GM12874 (cell line): ENCODE measurements at regions not wholly inside any gene's neighbourhood (a gene's known extent, or its start where the extent isn't known, plus 50 kb on each side); places are given as distances from the start of the nearest gene placed in this dataset.

Source experiments
- TF ChIP-seq, protein P1 (sequence below): IDR thresholded peaks from 2 replicates; pipeline ENCODE4 v1.5.1; 2011; ENCODE audit warnings: low read depth, mild to moderate bottlenecking, control low read depth, low read length, moderate library complexity; ENCODE audit not compliant: insufficient read depth

DNA sequence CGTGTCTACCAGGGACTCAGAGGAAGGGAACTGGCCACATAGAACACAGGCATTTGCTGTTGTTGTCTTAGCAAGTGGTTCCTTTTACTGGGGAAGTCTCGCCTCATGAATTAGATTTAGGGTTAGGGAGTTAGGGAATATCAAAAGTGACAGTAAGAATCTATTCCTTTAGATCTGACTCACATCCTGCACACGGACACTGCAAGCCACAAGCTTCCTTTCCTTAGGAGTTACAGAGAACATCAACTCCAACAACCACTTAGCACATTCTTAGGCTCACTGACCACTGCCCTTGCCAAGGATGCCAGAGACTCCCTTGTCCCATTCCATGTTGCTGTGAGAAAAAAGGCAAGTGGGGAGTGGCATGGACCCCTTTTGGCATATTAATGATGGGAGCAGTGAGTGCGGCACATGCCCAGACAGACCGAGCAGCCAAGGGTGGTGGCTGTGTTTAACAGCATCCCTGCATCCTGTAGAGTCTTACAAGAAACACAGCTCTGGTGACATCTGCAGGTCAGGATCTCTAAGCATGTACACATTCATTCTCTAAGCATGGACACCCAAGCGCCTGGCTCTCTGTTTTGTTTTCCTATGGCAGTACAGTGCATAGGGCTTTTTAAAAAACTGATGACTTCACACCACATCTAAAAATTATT is 745.6 kb upstream of the RAB6C start:
- TF ChIP-seq, protein P1, sequence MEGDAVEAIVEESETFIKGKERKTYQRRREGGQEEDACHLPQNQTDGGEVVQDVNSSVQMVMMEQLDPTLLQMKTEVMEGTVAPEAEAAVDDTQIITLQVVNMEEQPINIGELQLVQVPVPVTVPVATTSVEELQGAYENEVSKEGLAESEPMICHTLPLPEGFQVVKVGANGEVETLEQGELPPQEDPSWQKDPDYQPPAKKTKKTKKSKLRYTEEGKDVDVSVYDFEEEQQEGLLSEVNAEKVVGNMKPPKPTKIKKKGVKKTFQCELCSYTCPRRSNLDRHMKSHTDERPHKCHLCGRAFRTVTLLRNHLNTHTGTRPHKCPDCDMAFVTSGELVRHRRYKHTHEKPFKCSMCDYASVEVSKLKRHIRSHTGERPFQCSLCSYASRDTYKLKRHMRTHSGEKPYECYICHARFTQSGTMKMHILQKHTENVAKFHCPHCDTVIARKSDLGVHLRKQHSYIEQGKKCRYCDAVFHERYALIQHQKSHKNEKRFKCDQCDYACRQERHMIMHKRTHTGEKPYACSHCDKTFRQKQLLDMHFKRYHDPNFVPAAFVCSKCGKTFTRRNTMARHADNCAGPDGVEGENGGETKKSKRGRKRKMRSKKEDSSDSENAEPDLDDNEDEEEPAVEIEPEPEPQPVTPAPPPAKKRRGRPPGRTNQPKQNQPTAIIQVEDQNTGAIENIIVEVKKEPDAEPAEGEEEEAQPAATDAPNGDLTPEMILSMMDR: no peak

- TF ChIP-seq, protein P1: no peak
These were observed 742.9 kb upstream of the RAB6C start for GRCh38 chr2:129236601-129237000.

- TF ChIP-seq, protein P1: no peak
These were observed 741.3 kb upstream of the RAB6C start for GRCh38 chr2:129237966-129238725.

DNA sequence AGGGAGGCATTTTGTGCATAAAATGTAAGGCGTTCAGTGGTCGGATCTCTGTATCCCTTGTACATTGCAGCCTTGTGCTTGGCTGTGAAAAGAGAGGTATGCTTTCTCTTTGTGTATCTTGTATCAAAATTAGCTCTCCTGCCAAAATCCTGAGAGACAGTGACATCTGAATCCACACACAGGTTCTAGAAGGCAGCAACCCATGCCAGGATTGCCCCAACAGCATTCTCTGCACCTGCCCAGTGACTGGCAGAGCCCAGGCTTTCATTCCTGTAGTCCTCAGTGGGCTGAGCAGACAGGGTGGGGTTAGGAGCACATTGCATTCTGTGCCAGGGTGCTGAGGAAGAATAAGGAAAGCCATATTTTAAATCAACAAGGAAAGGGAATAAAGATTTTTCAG is 740.3 kb upstream of the RAB6C start:
- TF ChIP-seq, protein P1: no peak

- TF ChIP-seq, protein P1: no peak
These were observed 739.4 kb upstream of the RAB6C start for GRCh38 chr2:129240061-129240460.

- TF ChIP-seq, protein P1: no peak
These were observed 737.2 kb upstream of the RAB6C start for GRCh38 chr2:129242269-129242668.

GRCh38 chr2:129247751-129248150 is 731.7 kb upstream of the RAB6C start:
- TF ChIP-seq, protein P1: no peak
